ENCODE measurements at regions not wholly inside any gene's neighbourhood (a gene's known extent, or its start where the extent isn't known, plus 50 kb on each side); places are given as distances from the start of the nearest gene placed in this dataset.

DNA sequence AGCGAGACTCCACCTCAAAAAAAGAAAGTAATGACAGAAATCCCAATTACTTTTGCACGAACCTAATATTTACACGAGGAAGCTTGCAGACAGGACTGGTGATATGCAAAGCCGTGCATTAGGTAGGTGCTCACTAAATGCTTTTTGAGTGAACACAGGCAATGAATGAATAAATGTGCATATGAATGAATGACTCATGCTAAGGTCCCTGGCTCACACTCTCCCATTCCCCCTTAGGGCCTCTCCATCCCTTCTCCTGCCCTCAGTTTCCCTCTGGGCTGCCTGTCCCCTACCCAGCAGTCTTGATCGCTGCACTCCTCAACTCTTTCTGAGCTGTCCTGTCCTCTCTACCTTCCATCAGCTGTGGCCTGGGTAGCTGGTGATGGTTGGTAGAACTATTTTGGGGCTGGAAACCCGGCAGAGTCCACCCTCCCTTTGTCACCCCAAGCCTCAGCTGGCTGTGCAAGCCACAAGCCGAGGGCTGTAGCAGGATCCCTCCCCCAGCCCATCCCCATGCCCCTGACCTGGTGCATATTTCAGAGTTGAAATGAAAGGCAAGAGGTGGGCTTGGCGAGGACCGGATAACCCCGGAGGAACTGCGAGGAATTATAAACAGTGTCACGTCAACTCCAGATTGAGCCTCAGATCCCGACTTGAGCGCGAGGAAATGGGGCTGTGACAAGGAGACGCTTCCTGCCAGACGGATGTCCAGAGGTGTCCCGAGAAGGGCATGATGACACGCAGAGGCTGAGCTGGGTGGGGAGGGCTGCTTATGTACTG, 191.7 kb upstream of the GSC start:
- TF ChIP-seq, protein P1, sequence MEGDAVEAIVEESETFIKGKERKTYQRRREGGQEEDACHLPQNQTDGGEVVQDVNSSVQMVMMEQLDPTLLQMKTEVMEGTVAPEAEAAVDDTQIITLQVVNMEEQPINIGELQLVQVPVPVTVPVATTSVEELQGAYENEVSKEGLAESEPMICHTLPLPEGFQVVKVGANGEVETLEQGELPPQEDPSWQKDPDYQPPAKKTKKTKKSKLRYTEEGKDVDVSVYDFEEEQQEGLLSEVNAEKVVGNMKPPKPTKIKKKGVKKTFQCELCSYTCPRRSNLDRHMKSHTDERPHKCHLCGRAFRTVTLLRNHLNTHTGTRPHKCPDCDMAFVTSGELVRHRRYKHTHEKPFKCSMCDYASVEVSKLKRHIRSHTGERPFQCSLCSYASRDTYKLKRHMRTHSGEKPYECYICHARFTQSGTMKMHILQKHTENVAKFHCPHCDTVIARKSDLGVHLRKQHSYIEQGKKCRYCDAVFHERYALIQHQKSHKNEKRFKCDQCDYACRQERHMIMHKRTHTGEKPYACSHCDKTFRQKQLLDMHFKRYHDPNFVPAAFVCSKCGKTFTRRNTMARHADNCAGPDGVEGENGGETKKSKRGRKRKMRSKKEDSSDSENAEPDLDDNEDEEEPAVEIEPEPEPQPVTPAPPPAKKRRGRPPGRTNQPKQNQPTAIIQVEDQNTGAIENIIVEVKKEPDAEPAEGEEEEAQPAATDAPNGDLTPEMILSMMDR (conservative IDR thresholded peaks at IDR 0.05; ENCODE audit: low read depth in 2 of 2), result no peak
- no peak for TF ChIP-seq EZH2 (IDR thresholded peaks at IDR 0.05; ENCODE audit: low read depth, unreplicated experiment)
- TF ChIP-seq POLR2AphosphoS5 (IDR thresholded peaks at IDR 0.05; ENCODE audit: low read depth), result no peak
- TF ChIP-seq EZH2phosphoT487 (IDR thresholded peaks at IDR 0.05; ENCODE audit: unreplicated experiment), result no peak
